Uterus (tissue), 2 donors: ENCODE measurements at regions not wholly inside any gene's neighbourhood (a gene's known extent, or its start where the extent isn't known, plus 50 kb on each side); places are given as distances from the start of the nearest gene placed in this dataset.

Experiments used
- CTCF ChIP-seq, 4 experiments: fragments of 200-600 bp in 2 of 4; fragments of 450-650 bp in 2 of 4; sonication (generic) in 2 of 4; IDR thresholded peaks; one replicate each; pipeline ENCODE4 v1.5.1; 2016 to 2019; ENCODE audit warnings: antibody characterized with exemption in 4 of 4, mild to moderate bottlenecking in 2 of 4, moderate library complexity in 1 of 4
- POLR2A ChIP-seq, 2 donors: fragments of 450-650 bp; IDR thresholded peaks; one replicate each; pipeline ENCODE4 v1.6.1; 2016; ENCODE audit warnings: antibody characterized with exemption in 2 of 2, mild to moderate bottlenecking in 1 of 2, moderate library complexity in 1 of 2

DNA sequence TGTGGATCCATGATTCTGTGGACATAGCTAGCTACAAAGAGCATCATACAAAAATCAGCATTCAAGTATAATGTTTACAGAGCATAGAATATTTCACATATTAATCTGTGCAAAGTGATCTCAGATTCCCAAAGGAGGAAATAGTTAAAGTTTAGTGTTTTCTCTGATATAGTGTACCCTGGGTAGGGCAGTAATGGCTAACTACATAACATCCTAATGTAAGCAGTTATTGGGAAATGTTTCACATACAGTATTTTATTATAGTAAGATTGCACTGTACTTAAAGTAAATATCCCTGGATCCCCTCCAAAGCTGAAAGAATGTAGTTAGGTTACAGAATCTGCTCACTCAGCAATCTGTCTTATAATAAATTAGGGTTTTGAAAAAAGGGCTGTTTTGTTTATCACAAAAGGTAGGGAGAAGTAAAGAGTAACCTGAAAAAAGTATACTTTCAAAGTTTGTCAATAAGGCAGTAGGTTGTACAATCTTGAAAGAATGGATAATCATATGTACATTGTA, 52.5 kb upstream of the SMARCA2 start:
- no peak for TF ChIP-seq POLR2A (IDR thresholded peaks at IDR 0.05)
- no peak for TF ChIP-seq CTCF (IDR thresholded peaks at IDR 0.05)
